ENCODE measurements at regions not wholly inside any gene's neighbourhood (a gene's known extent, or its start where the extent isn't known, plus 50 kb on each side); places are given as distances from the start of the nearest gene placed in this dataset.

GRCh38 chr13:24052547-24053518 is 107.7 kb upstream of the SPATA13 start:
- DNase-seq: peak; percentile 62

- no peak for DNase-seq
These were observed 106.8 kb upstream of the SPATA13 start for GRCh38 chr13:24053519-24054251.

- DNase-seq: no peak
These were observed 103.8 kb upstream of the SPATA13 start for GRCh38 chr13:24056616-24057137.

- no peak for DNase-seq
These were observed 99.5 kb upstream of the SPATA13 start for GRCh38 chr13:24060993-24061392.

- no peak for DNase-seq
These were observed 97.1 kb upstream of the SPATA13 start for GRCh38 chr13:24063281-24063877.

- DNase-seq: no peak
These were observed 96.1 kb upstream of the SPATA13 start for GRCh38 chr13:24064371-24064770.

GRCh38 chr13:24065176-24065575 is 95.3 kb upstream of the SPATA13 start:
- no peak for DNase-seq

- no peak for DNase-seq
These were observed 93.9 kb upstream of the SPATA13 start for GRCh38 chr13:24066405-24067295.

- DNase-seq: no peak
These were observed 92.0 kb upstream of the SPATA13 start for GRCh38 chr13:24068472-24068871.

- no peak for DNase-seq
These were observed 89.5 kb upstream of the SPATA13 start for GRCh38 chr13:24071016-24071415.

GRCh38 chr13:24071423-24072075 is 89.0 kb upstream of the SPATA13 start:
- no peak for DNase-seq

GRCh38 chr13:24073657-24074056 is 86.9 kb upstream of the SPATA13 start:
- DNase-seq: no peak

GRCh38 chr13:24074678-24075077 is 85.8 kb upstream of the SPATA13 start:
- no peak for DNase-seq

GRCh38 chr13:24075137-24075975 is 85.2 kb upstream of the SPATA13 start:
- DNase-seq: no peak

GRCh38 chr13:24076109-24076508 is 84.4 kb upstream of the SPATA13 start:
- no peak for DNase-seq

- DNase-seq: no peak
These were observed 83.9 kb upstream of the SPATA13 start for GRCh38 chr13:24076636-24077035.

- no peak for DNase-seq
These were observed 80.4 kb upstream of the SPATA13 start for GRCh38 chr13:24080134-24080533.

- DNase-seq: no peak
These were observed 79.1 kb upstream of the SPATA13 start for GRCh38 chr13:24081387-24081786.

- DNase-seq: no peak
These were observed 77.4 kb upstream of the SPATA13 start for GRCh38 chr13:24083141-24083540.

GRCh38 chr13:24083722-24084421 is 76.6 kb upstream of the SPATA13 start:
- DNase-seq: no peak

All from left hindlimb (tissue), 1 donor.